OCI-LY7 (cell line): ENCODE measurements at regions not wholly inside any gene's neighbourhood (a gene's known extent, or its start where the extent isn't known, plus 50 kb on each side); places are given as distances from the start of the nearest gene placed in this dataset.

Source experiments
- BruUV-seq: library from RNA; stranded (reverse); fragments of 400-500 nt; replicated peaks from 2 replicates; lab custom pipeline; 2021; lab: Mats Ljungman, UMichigan
- CTCF ChIA-PET: fragments of 300-600 bp; sonication (Branson Sonifier 250); formaldehyde crosslinking; loops from one replicate; lab custom pipeline; 2022; ENCODE audit warnings: antibody characterized with exemption; ENCODE audit not compliant: unreplicated experiment; lab: Charles Lee
- POLR2A ChIA-PET: fragments of 300-600 bp; sonication (Branson Sonifier 250); formaldehyde crosslinking; loops from one replicate; lab custom pipeline; 2022; ENCODE audit warnings: antibody characterized with exemption; lab: Charles Lee
- DNase-seq: peaks from one replicate; pipeline ENCODE4 v3.0.0-alpha.2; 2015; ENCODE audit warnings: low spot score
- H2AFZ ChIP-seq: fragments of 200-600 bp; sonication (generic), shearing (Covaris generic); 2 replicates; pipeline ENCODE4 v1.6.1; 2014; ENCODE audit warnings: mild to moderate bottlenecking, antibody characterized with exemption, low read length, moderate library complexity
- H3K27ac ChIP-seq: fragments of 200-600 bp; sonication (generic); 2 replicates; pipeline ENCODE4 v1.5.1; 2014; ENCODE audit warnings: mixed run types, low read depth, mild to moderate bottlenecking, moderate library complexity, low read length, inconsistent platforms; ENCODE audit not compliant: poor library complexity, severe bottlenecking
- H3K36me3 ChIP-seq: fragments of 200-600 bp; sonication (generic); 2 replicates; pipeline ENCODE4 v1.6.1; 2014; ENCODE audit warnings: mild to moderate bottlenecking, antibody characterized with exemption, low read length, moderate library complexity, mixed read lengths; ENCODE audit not compliant: insufficient read depth
- H3K4me1 ChIP-seq: fragments of 200-600 bp; sonication (generic); 2 replicates; pipeline ENCODE4 v1.5.1; 2014; ENCODE audit warnings: mild to moderate bottlenecking, low read length; ENCODE audit not compliant: insufficient read depth, poor library complexity, severe bottlenecking
- H3K4me2 ChIP-seq: fragments of 200-600 bp; sonication (generic); 2 replicates; pipeline ENCODE4 v1.6.1; 2014; ENCODE audit warnings: mild to moderate bottlenecking, low read length
- H3K4me3 ChIP-seq: fragments of 200-600 bp; sonication (generic); 2 replicates; pipeline ENCODE4 v1.5.1; 2014; ENCODE audit warnings: mild to moderate bottlenecking, low read depth, low read length; ENCODE audit not compliant: poor library complexity, severe bottlenecking
- H3K79me2 ChIP-seq: fragments of 200-600 bp; sonication (generic); 2 replicates; pipeline ENCODE4 v1.6.1; 2016; ENCODE audit warnings: low read depth, mild to moderate bottlenecking, low read length, moderate library complexity, mixed read lengths; ENCODE audit not compliant: insufficient read depth
- H3K9me2 ChIP-seq: fragments of 200-600 bp; sonication (generic); 2 replicates; pipeline ENCODE4 v1.6.1; 2016; ENCODE audit warnings: mild to moderate bottlenecking, low read length, mixed read lengths; ENCODE audit not compliant: insufficient read depth
- H3K9me3 ChIP-seq: fragments of 200-600 bp; sonication (generic); 2 replicates; pipeline ENCODE4 v1.6.1; 2014; ENCODE audit warnings: mild to moderate bottlenecking, mixed run types, low read length, mixed read lengths
- H4K20me1 ChIP-seq: fragments of 200-600 bp; sonication (generic); 2 replicates; pipeline ENCODE4 v1.6.1; 2014; ENCODE audit warnings: mild to moderate bottlenecking, antibody characterized with exemption, low read length, moderate library complexity, mixed read lengths; ENCODE audit not compliant: insufficient read depth
- EZH2phosphoT487 ChIP-seq: fragments of 200-600 bp; sonication (generic); IDR thresholded peaks from 2 replicates; pipeline ENCODE4 v1.6.1; 2018; ENCODE audit warnings: low read depth, borderline replicate concordance, mild to moderate bottlenecking, mixed run types, antibody characterized with exemption, low read length, moderate library complexity, mixed read lengths
- intact Hi-C: fragments of 100-400 bp; cut with micrococcal nuclease; formaldehyde crosslinking; loops from one replicate; pipeline ENCODE4 v1.10.0; 2022; ENCODE audit not compliant: unreplicated experiment
- TF ChIP-seq, protein P1 (sequence below): fragments of 200-600 bp; sonication (generic); conservative IDR thresholded peaks from 2 replicates; pipeline ENCODE4 v1.5.1; 2014; ENCODE audit warnings: mild to moderate bottlenecking, antibody characterized with exemption, low read length, moderate library complexity, mixed read lengths

DNA sequence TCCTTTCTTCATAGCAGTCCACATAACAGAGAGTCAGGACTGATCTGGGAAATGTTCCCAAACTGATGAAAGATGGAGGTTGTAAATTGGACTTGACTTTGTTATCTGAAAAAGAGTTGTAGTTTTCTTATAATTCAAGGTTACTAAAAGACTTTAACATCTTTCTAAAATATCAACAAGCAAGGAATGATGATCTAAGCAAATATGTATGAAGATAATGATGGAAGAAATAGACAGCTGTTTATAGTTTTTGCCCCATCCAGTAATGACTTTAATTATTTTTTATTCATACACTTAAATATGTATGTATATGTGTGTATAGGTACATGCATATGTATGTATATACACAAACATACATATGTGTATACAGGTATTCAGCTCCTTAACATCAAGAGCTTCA lies 411.1 kb upstream of the SPOCK3 start:
- ChIA-PET CTCF (no interaction called here), POLR2A (no interaction called here)
- Histone ChIP-seq H3K27ac (no peak overlapping the region), H3K4me2 (no peak overlapping the region), H3K9me3 (no peaks in the 10 kb centered on the region), H3K4me1 (no peaks in the 10 kb centered on the region), H4K20me1 (no peaks in the 10 kb centered on the region), H3K79me2 (no peaks in the 10 kb centered on the region), H3K9me2 (no peaks in the 10 kb centered on the region), H3K4me3 (no peak overlapping the region), H3K36me3 (no peaks in the 10 kb centered on the region), H2AFZ (no peak overlapping the region)
- BruUV-seq, result no TSS peak
- intact Hi-C loops, result no loop called here
- TF ChIP-seq EZH2phosphoT487, result no peak
- TF ChIP-seq, protein P1, sequence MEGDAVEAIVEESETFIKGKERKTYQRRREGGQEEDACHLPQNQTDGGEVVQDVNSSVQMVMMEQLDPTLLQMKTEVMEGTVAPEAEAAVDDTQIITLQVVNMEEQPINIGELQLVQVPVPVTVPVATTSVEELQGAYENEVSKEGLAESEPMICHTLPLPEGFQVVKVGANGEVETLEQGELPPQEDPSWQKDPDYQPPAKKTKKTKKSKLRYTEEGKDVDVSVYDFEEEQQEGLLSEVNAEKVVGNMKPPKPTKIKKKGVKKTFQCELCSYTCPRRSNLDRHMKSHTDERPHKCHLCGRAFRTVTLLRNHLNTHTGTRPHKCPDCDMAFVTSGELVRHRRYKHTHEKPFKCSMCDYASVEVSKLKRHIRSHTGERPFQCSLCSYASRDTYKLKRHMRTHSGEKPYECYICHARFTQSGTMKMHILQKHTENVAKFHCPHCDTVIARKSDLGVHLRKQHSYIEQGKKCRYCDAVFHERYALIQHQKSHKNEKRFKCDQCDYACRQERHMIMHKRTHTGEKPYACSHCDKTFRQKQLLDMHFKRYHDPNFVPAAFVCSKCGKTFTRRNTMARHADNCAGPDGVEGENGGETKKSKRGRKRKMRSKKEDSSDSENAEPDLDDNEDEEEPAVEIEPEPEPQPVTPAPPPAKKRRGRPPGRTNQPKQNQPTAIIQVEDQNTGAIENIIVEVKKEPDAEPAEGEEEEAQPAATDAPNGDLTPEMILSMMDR, result no peak
- no peak for DNase-seq

GRCh38 chr4:167652267-167652666 lies 418.0 kb upstream of the SPOCK3 start:
- no peak for TF ChIP-seq EZH2phosphoT487
- TF ChIP-seq, protein P1, result no peak
- Histone ChIP-seq H3K79me2 (no peaks in the 10 kb centered on the region), H2AFZ (no peak overlapping the region), H3K27ac (no peak overlapping the region), H3K4me1 (no peaks in the 10 kb centered on the region), H3K4me3 (no peak overlapping the region), H3K36me3 (no peaks in the 10 kb centered on the region), H3K4me2 (no peak overlapping the region), H4K20me1 (no peaks in the 10 kb centered on the region), H3K9me2 (no peaks in the 10 kb centered on the region), H3K9me3 (no peaks in the 10 kb centered on the region)
- ChIA-PET POLR2A (interaction anchor here (0.7 to 1.3 kb wide), 2 partner anchors 9 to 17 kb away, joined by 3 to 4 read pairs; no protein-coding TSS in a partner anchor), CTCF (no interaction called here)
- intact Hi-C loops, result no loop called here
- no peak for DNase-seq
- no TSS peak for BruUV-seq

DNA sequence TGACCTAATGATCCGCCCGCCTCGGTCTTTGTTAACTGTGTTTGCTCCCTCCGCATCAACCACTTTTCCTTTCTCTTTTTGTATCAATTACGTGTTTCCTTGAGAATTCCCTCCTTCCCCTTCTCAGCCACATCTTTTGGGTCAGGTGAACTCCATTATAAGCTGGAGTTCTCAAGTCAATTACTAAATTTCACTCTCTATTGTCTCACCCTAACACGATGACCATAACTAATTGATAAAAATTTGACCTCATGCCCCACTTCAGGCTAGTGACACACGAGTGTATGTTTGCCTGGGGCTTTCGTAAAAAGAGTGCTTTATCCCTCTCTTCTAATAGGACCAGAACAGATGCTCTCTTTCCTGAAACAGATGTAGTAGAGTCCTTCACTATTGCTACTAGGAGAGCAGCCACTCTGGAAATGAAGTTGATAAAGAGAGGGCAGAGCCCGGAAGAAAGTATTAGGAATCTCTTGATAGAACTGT lies 403.6 kb upstream of the ANXA10 start:
- no peaks in the 10 kb centered on the region for H3K79me2 ChIP-seq
- H3K9me2 ChIP-seq, result no peaks in the 10 kb centered on the region
- no peaks in the 10 kb centered on the region for H3K9me3 ChIP-seq
- no peak for DNase-seq
- no TSS peak for BruUV-seq
- CTCF ChIA-PET, result no interaction called here
- H4K20me1 ChIP-seq, result no peaks in the 10 kb centered on the region
- H3K4me1 ChIP-seq, result no peaks in the 10 kb centered on the region
- intact Hi-C loops, result no loop called here
- no peak overlapping the region for H3K27ac ChIP-seq
- no peaks in the 10 kb centered on the region for H3K36me3 ChIP-seq
- H2AFZ ChIP-seq, result no peak overlapping the region
- no peak overlapping the region for H3K4me3 ChIP-seq
- H3K4me2 ChIP-seq, result no peak overlapping the region
- TF ChIP-seq EZH2phosphoT487, result no peak
- TF ChIP-seq, protein P1, result no peak
- POLR2A ChIA-PET, result no interaction called here
